ENCODE measurements at regions not wholly inside any gene's neighbourhood (a gene's known extent, or its start where the extent isn't known, plus 50 kb on each side); places are given as distances from the start of the nearest gene placed in this dataset.
A peak's percentile ranks its signal among the peaks of the same experiment; 100 is the strongest.

- FAIRE-seq = peak; percentile 61
- ChIA-PET POLR2A (interaction anchor here (0.6 to 1.6 kb wide), 5 partner anchors 11 to 159 kb away, joined by 3 to 4 read pairs (median 3); partner anchors contain the start of gene KLF6), CTCF (ENCODE audit: low intra/inter-chr PET ratio) (no interaction called here)
- Histone ChIP-seq H3K79me2 (ENCODE audit: control insufficient read depth, insufficient read depth, low read length) (no peaks in the 10 kb centered on the region), H2AFZ (ENCODE audit: low read depth, low read length) (no peak overlapping the region), H3K4me3 (no peak overlapping the region), H3K4me2 (ENCODE audit: insufficient read depth, low read length) (no peak overlapping the region), H3K4me1 (replicated peaks in 1 of 2; ENCODE audit: control insufficient read depth in 2 of 2, insufficient read depth in 2 of 2, low read length in 2 of 2) (peaks cover 0 to 8% of the 10 kb centered on the region in 2 experiments; a peak in 2 of 5 replicates), H4K20me1 (replicated peaks; ENCODE audit: control insufficient read depth, insufficient read depth, low read length) (no peaks in the 10 kb centered on the region), H3K27me3 (ENCODE audit: control insufficient read depth in 2 of 2, insufficient read depth in 2 of 2, low read length in 2 of 2) (no peaks in the 10 kb centered on the region), H3K36me3 (ENCODE audit: control insufficient read depth, insufficient read depth, low read length) (no peaks in the 10 kb centered on the region), H3K9ac (ENCODE audit: insufficient read depth in 1 of 2, low read depth in 2 of 2, low read length in 2 of 2) (no peak overlapping the region), H3K9me1 (ENCODE audit: control insufficient read depth, insufficient read depth, low read length) (no peaks in the 10 kb centered on the region), H3K27ac (ENCODE audit: extremely low read depth, low read depth, low read length) (no peak overlapping the region), H3K9me3 (replicated peaks; ENCODE audit: control insufficient read depth, insufficient read depth, low read depth, low read length) (no peaks in the 10 kb centered on the region; the same call in 1 of the 2 replicates)
- in situ Hi-C loops (cut with MboI) (no loop called here), intact Hi-C loops (cut with micrococcal nuclease) (no loop called here)
- TF ChIP-seq, protein P1, sequence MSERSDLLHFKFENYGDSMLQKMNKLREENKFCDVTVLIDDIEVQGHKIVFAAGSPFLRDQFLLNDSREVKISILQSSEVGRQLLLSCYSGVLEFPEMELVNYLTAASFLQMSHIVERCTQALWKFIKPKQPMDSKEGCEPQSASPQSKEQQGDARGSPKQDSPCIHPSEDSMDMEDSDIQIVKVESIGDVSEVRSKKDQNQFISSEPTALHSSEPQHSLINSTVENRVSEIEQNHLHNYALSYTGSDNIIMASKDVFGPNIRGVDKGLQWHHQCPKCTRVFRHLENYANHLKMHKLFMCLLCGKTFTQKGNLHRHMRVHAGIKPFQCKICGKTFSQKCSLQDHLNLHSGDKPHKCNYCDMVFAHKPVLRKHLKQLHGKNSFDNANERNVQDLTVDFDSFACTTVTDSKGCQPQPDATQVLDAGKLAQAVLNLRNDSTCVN (CRISPR knock-in tag; IDR thresholded peaks at IDR 0.05) = 0 out of 2 replicates have a peak, but pooled peaks have one; percentile 26
- 0 out of 2 replicates have a peak, but pooled peaks have one; percentile 8 for TF ChIP-seq ELF4 (CRISPR knock-in tag; IDR thresholded peaks at IDR 0.05)
- TF ChIP-seq CREBBP (IDR thresholded peaks at IDR 0.05; ENCODE audit: low read depth, low read length) = peak; percentile 91
- TF ChIP-seq OTX1 (CRISPR knock-in tag; IDR thresholded peaks at IDR 0.05) = peak; percentile 75
- no peak for TF ChIP-seq ZNF407 (IDR thresholded peaks at IDR 0.05; ENCODE audit: low read depth)
- TF ChIP-seq ZSCAN32 (CRISPR knock-in tag; IDR thresholded peaks at IDR 0.05) = no peak
- peak; percentile 24 for ATAC-seq
- 80% methylated on average over 3 of the region's 3 CpGs for WGBS (ENCODE audit: insufficient coverage, low coverage, missing lambda C conversion rate)
- no TSS peak for BruUV-seq (replicated peaks)
- DNase-seq (ENCODE audit: extremely low read depth in 1 of 4, low spot score in 3 of 4) = no peak
Measured at GRCh38 chr10:3943695-3944257, 158.8 kb upstream of the KLF6 start.

Measured in K562 (cell line).